Tibial artery (tissue), 4 donors: ENCODE measurements at regions not wholly inside any gene's neighbourhood (a gene's known extent, or its start where the extent isn't known, plus 50 kb on each side); places are given as distances from the start of the nearest gene placed in this dataset.

ENCODE experiments used
- DNase-seq, 2 donors: peaks; one replicate each; pipeline ENCODE4 v3.0.0-alpha.2; 2019
- H3K27ac ChIP-seq, 2 donors: fragments of 200-600 bp; sonication (generic) in 1 of 2; 1 replicate in 1 of 2; 2 replicates in 1 of 2; pipeline ENCODE4 v1.5.1; 2018 to 2019; ENCODE audit warnings: mild to moderate bottlenecking in 1 of 2
- H3K27me3 ChIP-seq, 2 donors: fragments of 200-600 bp; sonication (generic) in 1 of 2; one replicate each; pipeline versions ENCODE4 v1.5.1 to v1.6.0; 2016 to 2019
- H3K36me3 ChIP-seq, 3 donors: fragments of 200-600 bp; sonication (generic) in 2 of 3; one replicate each; pipeline ENCODE4 v1.5.1; 2016 to 2019; ENCODE audit warnings: mild to moderate bottlenecking in 2 of 3
- H3K4me1 ChIP-seq, 4 donors: fragments of 200-600 bp; sonication (generic) in 2 of 4; 1 replicate in 3 of 4; 2 replicates in 1 of 4; pipeline ENCODE4 v1.5.1; 2016 to 2019
- H3K4me3 ChIP-seq, 2 donors: fragments of 200-600 bp; sonication (generic) in 1 of 2; 1 replicate in 1 of 2; 2 replicates in 1 of 2; pipeline ENCODE4 v1.5.1; 2018 to 2019; ENCODE audit warnings: mild to moderate bottlenecking in 2 of 2
- H3K9me3 ChIP-seq, 3 donors: fragments of 200-600 bp; sonication (generic) in 1 of 3; one replicate each; pipeline ENCODE4 v1.5.1; 2016 to 2019
- CTCF ChIP-seq, 2 experiments: fragments of 200-600 bp in 1 of 2; fragments of 450-650 bp in 1 of 2; IDR thresholded peaks; one replicate each; pipeline ENCODE4 v1.5.1; 2017 to 2019; ENCODE audit warnings: antibody characterized with exemption in 2 of 2, mild to moderate bottlenecking in 1 of 2, moderate library complexity in 1 of 2
- intact Hi-C: fragments of 100-400 bp; cut with DNase I; formaldehyde crosslinking; loops from one replicate; pipeline ENCODE4 v1.15.0; 2023; ENCODE audit warnings: low total_unique reads

GRCh38 chr1:157442065-157442464 is 110.2 kb downstream of the FCRL5 start:
- no peak for TF ChIP-seq CTCF (IDR thresholded peaks at IDR 0.05)
- Histone ChIP-seq H3K9me3 (no peaks in the 10 kb centered on the region), H3K4me3 (no peak overlapping the region), H3K36me3 (no peaks in the 10 kb centered on the region), H3K27ac (no peak overlapping the region), H3K4me1 (no peaks in the 10 kb centered on the region), H3K27me3 (no peaks in the 10 kb centered on the region)
- DNase-seq: no peak
- intact Hi-C loops: no loop called here

GRCh38 chr1:157439302-157439954 is 112.9 kb downstream of the FCRL5 start:
- H3K27me3 ChIP-seq: no peaks in the 10 kb centered on the region
- no peak for TF ChIP-seq CTCF (IDR thresholded peaks at IDR 0.05)

GRCh38 chr1:157438613-157439012 is 113.7 kb downstream of the FCRL5 start:
- Histone ChIP-seq H3K27ac (no peak overlapping the region), H3K36me3 (no peaks in the 10 kb centered on the region), H3K9me3 (no peaks in the 10 kb centered on the region), H3K4me1 (no peaks in the 10 kb centered on the region), H3K27me3 (no peaks in the 10 kb centered on the region), H3K4me3 (no peak overlapping the region)
- TF ChIP-seq CTCF (IDR thresholded peaks at IDR 0.05): no peak
- intact Hi-C loops: no loop called here
- DNase-seq: no peak

More at GRCh38 chr1:157439302-157439954, 112.9 kb downstream of the FCRL5 start:
- no peaks in the 10 kb centered on the region for H3K9me3 ChIP-seq
- intact Hi-C loops: no loop called here
- no peak overlapping the region for H3K4me3 ChIP-seq
- H3K36me3 ChIP-seq: no peaks in the 10 kb centered on the region
- no peaks in the 10 kb centered on the region for H3K4me1 ChIP-seq
- DNase-seq: no peak
- H3K27ac ChIP-seq: no peak overlapping the region

GRCh38 chr1:157438146-157438545 is 114.2 kb downstream of the FCRL5 start:
- Histone ChIP-seq H3K27ac (no peak overlapping the region), H3K36me3 (no peaks in the 10 kb centered on the region), H3K27me3 (no peaks in the 10 kb centered on the region), H3K4me1 (no peaks in the 10 kb centered on the region), H3K4me3 (no peak overlapping the region), H3K9me3 (no peaks in the 10 kb centered on the region)
- intact Hi-C loops: no loop called here
- DNase-seq: no peak
- no peak for TF ChIP-seq CTCF (IDR thresholded peaks at IDR 0.05)

- TF ChIP-seq CTCF (IDR thresholded peaks at IDR 0.05): no peak
- no peak overlapping the region for H3K4me3 ChIP-seq
- H3K27me3 ChIP-seq: no peaks in the 10 kb centered on the region
- H3K36me3 ChIP-seq: no peaks in the 10 kb centered on the region
- intact Hi-C loops: no loop called here
- H3K9me3 ChIP-seq: no peaks in the 10 kb centered on the region
- DNase-seq: no peak
- no peaks in the 10 kb centered on the region for H3K4me1 ChIP-seq
- H3K27ac ChIP-seq: no peak overlapping the region
Observed at GRCh38 chr1:157437296-157437695, 115.0 kb downstream of the FCRL5 start.

GRCh38 chr1:157431751-157432150 is 120.6 kb downstream of the FCRL5 start:
- intact Hi-C loops: no loop called here
- H3K27me3 ChIP-seq: no peaks in the 10 kb centered on the region

More at GRCh38 chr1:157431751-157432150, 120.6 kb downstream of the FCRL5 start:
- no peak for DNase-seq
- Histone ChIP-seq H3K36me3 (no peaks in the 10 kb centered on the region), H3K27ac (no peak overlapping the region), H3K4me3 (no peak overlapping the region), H3K9me3 (no peaks in the 10 kb centered on the region), H3K4me1 (no peaks in the 10 kb centered on the region)
- no peak for TF ChIP-seq CTCF (IDR thresholded peaks at IDR 0.05)
